Mucosa of stomach (tissue), 1 donor: ENCODE measurements at regions not wholly inside any gene's neighbourhood (a gene's known extent, or its start where the extent isn't known, plus 50 kb on each side); places are given as distances from the start of the nearest gene placed in this dataset.

Experiments used
- H3K27me3 ChIP-seq: one replicate; pipeline ENCODE4 v1.7.0; 2013; ENCODE audit warnings: mild to moderate bottlenecking, low read length; ENCODE audit not compliant: control insufficient read depth, insufficient read depth
- H3K36me3 ChIP-seq: one replicate; pipeline ENCODE4 v1.7.0; 2013; ENCODE audit warnings: low read length; ENCODE audit not compliant: control insufficient read depth, insufficient read depth
- H3K4me1 ChIP-seq: one replicate; pipeline ENCODE4 v1.7.0; 2013; ENCODE audit warnings: mild to moderate bottlenecking, low read length; ENCODE audit not compliant: control insufficient read depth, insufficient read depth
- H3K4me3 ChIP-seq: one replicate; pipeline ENCODE4 v1.7.0; 2013; ENCODE audit warnings: low read length
- H3K9ac ChIP-seq: one replicate; pipeline ENCODE4 v1.7.0; 2013; ENCODE audit warnings: mild to moderate bottlenecking, low read length, moderate library complexity
- H3K9me3 ChIP-seq: one replicate; pipeline ENCODE4 v1.7.0; 2013; ENCODE audit warnings: mild to moderate bottlenecking, low read length, moderate library complexity; ENCODE audit not compliant: control insufficient read depth
- donor health status: Pancreatic carcinoma.

GRCh38 chr12:61095111-61095510, 1165.1 kb upstream of the USP15 start:
- H3K4me1 ChIP-seq: no peaks in the 10 kb centered on the region

GRCh38 chr12:61098031-61098580, 1162.1 kb upstream of the USP15 start:
- Histone ChIP-seq H3K36me3 (no peaks in the 10 kb centered on the region), H3K4me1 (no peaks in the 10 kb centered on the region), H3K27me3 (no peaks in the 10 kb centered on the region), H3K9me3 (no peaks in the 10 kb centered on the region), H3K9ac (no peak overlapping the region), H3K4me3 (no peak overlapping the region)

More at GRCh38 chr12:61095111-61095510, 1165.1 kb upstream of the USP15 start:
- H3K9me3 ChIP-seq: no peaks in the 10 kb centered on the region
- H3K36me3 ChIP-seq: no peaks in the 10 kb centered on the region
- H3K9ac ChIP-seq: no peak overlapping the region
- H3K4me3 ChIP-seq: no peak overlapping the region
- no peaks in the 10 kb centered on the region for H3K27me3 ChIP-seq

GRCh38 chr12:61107118-61107517, 1153.1 kb upstream of the USP15 start:
- no peaks in the 10 kb centered on the region for H3K9me3 ChIP-seq

GRCh38 chr12:61111218-61111617, 1149.0 kb upstream of the USP15 start:
- H3K9ac ChIP-seq: no peak overlapping the region
- no peaks in the 10 kb centered on the region for H3K4me1 ChIP-seq
- H3K36me3 ChIP-seq: no peaks in the 10 kb centered on the region

More at GRCh38 chr12:61107118-61107517, 1153.1 kb upstream of the USP15 start:
- Histone ChIP-seq H3K27me3 (no peaks in the 10 kb centered on the region), H3K4me1 (no peaks in the 10 kb centered on the region), H3K9ac (no peak overlapping the region), H3K36me3 (no peaks in the 10 kb centered on the region), H3K4me3 (no peak overlapping the region)

GRCh38 chr12:61137677-61138414, 1122.4 kb upstream of the USP15 start:
- Histone ChIP-seq H3K4me1 (no peaks in the 10 kb centered on the region), H3K36me3 (no peaks in the 10 kb centered on the region), H3K4me3 (no peak overlapping the region), H3K9ac (no peak overlapping the region), H3K27me3 (no peaks in the 10 kb centered on the region), H3K9me3 (no peaks in the 10 kb centered on the region)

More at GRCh38 chr12:61111218-61111617, 1149.0 kb upstream of the USP15 start:
- Histone ChIP-seq H3K27me3 (no peaks in the 10 kb centered on the region), H3K9me3 (no peaks in the 10 kb centered on the region), H3K4me3 (no peak overlapping the region)

GRCh38 chr12:61138415-61138759, 1121.8 kb upstream of the USP15 start:
- Histone ChIP-seq H3K9me3 (no peaks in the 10 kb centered on the region), H3K9ac (no peak overlapping the region), H3K4me1 (no peaks in the 10 kb centered on the region), H3K27me3 (no peaks in the 10 kb centered on the region), H3K36me3 (no peaks in the 10 kb centered on the region), H3K4me3 (no peak overlapping the region)

- Histone ChIP-seq H3K9ac (no peak overlapping the region), H3K36me3 (no peaks in the 10 kb centered on the region), H3K9me3 (no peaks in the 10 kb centered on the region), H3K4me1 (no peaks in the 10 kb centered on the region), H3K4me3 (no peak overlapping the region), H3K27me3 (no peaks in the 10 kb centered on the region)
Observed at GRCh38 chr12:61161961-61162360, 1098.2 kb upstream of the USP15 start.

GRCh38 chr12:61188801-61189595, 1071.2 kb upstream of the USP15 start:
- no peaks in the 10 kb centered on the region for H3K27me3 ChIP-seq
- no peak overlapping the region for H3K4me3 ChIP-seq
- H3K36me3 ChIP-seq: no peaks in the 10 kb centered on the region
- H3K4me1 ChIP-seq: no peaks in the 10 kb centered on the region
- H3K9ac ChIP-seq: no peak overlapping the region
- no peaks in the 10 kb centered on the region for H3K9me3 ChIP-seq

- H3K4me3 ChIP-seq: no peak overlapping the region
- no peak overlapping the region for H3K9ac ChIP-seq
- no peaks in the 10 kb centered on the region for H3K36me3 ChIP-seq
Observed at GRCh38 chr12:61213646-61214045, 1046.6 kb upstream of the USP15 start.

GRCh38 chr12:61220337-61220736, 1039.9 kb upstream of the USP15 start:
- Histone ChIP-seq H3K9ac (no peak overlapping the region), H3K36me3 (no peaks in the 10 kb centered on the region), H3K4me3 (no peak overlapping the region), H3K4me1 (no peaks in the 10 kb centered on the region), H3K9me3 (no peaks in the 10 kb centered on the region), H3K27me3 (no peaks in the 10 kb centered on the region)

More at GRCh38 chr12:61213646-61214045, 1046.6 kb upstream of the USP15 start:
- Histone ChIP-seq H3K9me3 (no peaks in the 10 kb centered on the region), H3K4me1 (no peaks in the 10 kb centered on the region), H3K27me3 (no peaks in the 10 kb centered on the region)

GRCh38 chr12:61232040-61232439, 1028.2 kb upstream of the USP15 start:
- Histone ChIP-seq H3K27me3 (no peaks in the 10 kb centered on the region), H3K4me3 (no peak overlapping the region), H3K9ac (no peak overlapping the region), H3K4me1 (no peaks in the 10 kb centered on the region), H3K9me3 (no peaks in the 10 kb centered on the region), H3K36me3 (no peaks in the 10 kb centered on the region)

- Histone ChIP-seq H3K36me3 (no peaks in the 10 kb centered on the region), H3K4me3 (no peak overlapping the region), H3K27me3 (no peaks in the 10 kb centered on the region), H3K9ac (no peak overlapping the region), H3K9me3 (no peaks in the 10 kb centered on the region), H3K4me1 (no peaks in the 10 kb centered on the region)
Observed at GRCh38 chr12:61250303-61250702, 1009.9 kb upstream of the USP15 start.
